SW 1271 (cell line): ENCODE measurements at regions not wholly inside any gene's neighbourhood (a gene's known extent, or its start where the extent isn't known, plus 50 kb on each side); places are given as distances from the start of the nearest gene placed in this dataset.

ENCODE experiments used
- DNase-seq, 2 experiments: peaks; one replicate each; lab custom pipeline; 2025; lab: John Stamatoyannopoulos, UW

GRCh38 chr4:27844376-27844775 lies 983.7 kb downstream of the STIM2 start:
- no peak for DNase-seq

- no peak for DNase-seq
Measured at GRCh38 chr4:27846951-27847350, 986.3 kb downstream of the STIM2 start.

- peak; percentile 18 to 23 for DNase-seq
Measured at GRCh38 chr4:27861381-27861787, 1000.7 kb downstream of the STIM2 start.

- no peak for DNase-seq
Measured at GRCh38 chr4:27861802-27862201, 1001.2 kb downstream of the STIM2 start.

- DNase-seq = no peak
Measured at GRCh38 chr4:27873596-27873995, 1013.0 kb downstream of the STIM2 start.

- no peak for DNase-seq
Measured at GRCh38 chr4:27881705-27882104, 1021.1 kb downstream of the STIM2 start.

- DNase-seq = no peak
Measured at GRCh38 chr4:27886120-27886519, 1025.5 kb downstream of the STIM2 start.

- DNase-seq = no peak
Measured at GRCh38 chr4:27887646-27888045, 1027.0 kb downstream of the STIM2 start.

GRCh38 chr4:27888505-27888904 lies 1027.9 kb downstream of the STIM2 start:
- no peak for DNase-seq

- DNase-seq = no peak
Measured at GRCh38 chr4:27894951-27895350, 1034.3 kb downstream of the STIM2 start.

- no peak for DNase-seq
Measured at GRCh38 chr4:27908356-27908755, 1047.7 kb downstream of the STIM2 start.

GRCh38 chr4:27910227-27910626 lies 1049.6 kb downstream of the STIM2 start:
- DNase-seq = no peak

GRCh38 chr4:27911047-27911446 lies 1050.4 kb downstream of the STIM2 start:
- no peak for DNase-seq

- DNase-seq = no peak
Measured at GRCh38 chr4:27913738-27914137, 1053.1 kb downstream of the STIM2 start.

- DNase-seq = no peak
Measured at GRCh38 chr4:27915822-27916221, 1055.2 kb downstream of the STIM2 start.

GRCh38 chr4:27916452-27917184 lies 1056.0 kb downstream of the STIM2 start:
- DNase-seq = no peak

GRCh38 chr4:27917381-27917780 lies 1056.7 kb downstream of the STIM2 start:
- DNase-seq = no peak

GRCh38 chr4:27921231-27921630 lies 1060.6 kb downstream of the STIM2 start:
- no peak for DNase-seq

- no peak for DNase-seq
Measured at GRCh38 chr4:27928761-27929540, 1068.3 kb downstream of the STIM2 start.

GRCh38 chr4:27930291-27930690 lies 1069.7 kb downstream of the STIM2 start:
- DNase-seq = no peak

GRCh38 chr4:27930976-27931375 lies 1070.3 kb downstream of the STIM2 start:
- no peak for DNase-seq

- no peak for DNase-seq
Measured at GRCh38 chr4:27931584-27931983, 1070.9 kb downstream of the STIM2 start.

- no peak for DNase-seq
Measured at GRCh38 chr4:27934871-27935270, 1074.2 kb downstream of the STIM2 start.
